GM12865 (cell line): ENCODE measurements at regions not wholly inside any gene's neighbourhood (a gene's known extent, or its start where the extent isn't known, plus 50 kb on each side); places are given as distances from the start of the nearest gene placed in this dataset.
"Not testable (repeated sequence)": the region's sequence is repeated elsewhere in the genome, so short reads cannot be mapped to it uniquely, and the experiment has no call there.

Source experiments
- DNase-seq: peaks from one replicate; pipeline ENCODE4 v3.0.0; 2010; ENCODE audit warnings: low read depth
- H3K4me3 ChIP-seq: 2 replicates; pipeline ENCODE4 v1.5.1; 2011; ENCODE audit warnings: mild to moderate bottlenecking, low read depth, low read length, control low read depth
- CTCF ChIP-seq: IDR thresholded peaks from 2 replicates; pipeline ENCODE4 v1.5.1; 2011; ENCODE audit warnings: low read length, control low read depth, low read depth, inconsistent platforms; ENCODE audit not compliant: insufficient read depth; ENCODE audit errors: missing control alignments

- DNase-seq = no peak
- H3K4me3 ChIP-seq = no peak overlapping the region
- no peak for TF ChIP-seq CTCF
Observed at GRCh38 chr5:53403758-53404157, 76.7 kb upstream of the FST start.

- no peak overlapping the region for H3K4me3 ChIP-seq
- no peak for DNase-seq
- no peak for TF ChIP-seq CTCF
Observed at GRCh38 chr5:53405396-53405795, 75.0 kb upstream of the FST start.

GRCh38 chr5:53406630-53407316, 73.7 kb upstream of the FST start:
- no peak for DNase-seq

GRCh38 chr5:53407373-53407772, 73.1 kb upstream of the FST start:
- no peak for DNase-seq
- no peak for TF ChIP-seq CTCF

More at GRCh38 chr5:53406630-53407316, 73.7 kb upstream of the FST start:
- no peak overlapping the region for H3K4me3 ChIP-seq
- TF ChIP-seq CTCF = no peak

GRCh38 chr5:53411388-53411787, 69.0 kb upstream of the FST start:
- no peak for DNase-seq
- H3K4me3 ChIP-seq = no peak overlapping the region
- no peak for TF ChIP-seq CTCF

More at GRCh38 chr5:53407373-53407772, 73.1 kb upstream of the FST start:
- no peak overlapping the region for H3K4me3 ChIP-seq

GRCh38 chr5:53412499-53412898, 67.9 kb upstream of the FST start:
- not testable (repeated sequence) for DNase-seq, H3K4me3 ChIP-seq

GRCh38 chr5:53416144-53416738, 64.2 kb upstream of the FST start:
- DNase-seq = no peak
- no peak overlapping the region for H3K4me3 ChIP-seq

More at GRCh38 chr5:53416144-53416738, 64.2 kb upstream of the FST start:
- no peak for TF ChIP-seq CTCF
